Trophoblast cell (in vitro differentiated cells and primary cell): ENCODE measurements at regions not wholly inside any gene's neighbourhood (a gene's known extent, or its start where the extent isn't known, plus 50 kb on each side); places are given as distances from the start of the nearest gene placed in this dataset.

Experiments used
- DNase-seq, 2 donors: peaks; one replicate each; pipeline ENCODE4 v3.0.0-alpha.2; 2016
- H2AFZ ChIP-seq: 2 replicates; pipeline ENCODE4 v1.6.1; 2013; ENCODE audit warnings: low read length, moderate library complexity, mild to moderate bottlenecking; ENCODE audit not compliant: insufficient read depth, poor library complexity
- H2AK5ac ChIP-seq: 2 replicates; pipeline ENCODE4 v1.6.1; 2013; ENCODE audit warnings: mild to moderate bottlenecking, low read length
- H2BK120ac ChIP-seq: 2 replicates; pipeline ENCODE4 v1.6.1; 2013; ENCODE audit warnings: low read length, mild to moderate bottlenecking, moderate library complexity; ENCODE audit not compliant: insufficient read depth, poor library complexity
- H2BK12ac ChIP-seq: 2 replicates; pipeline ENCODE4 v1.6.1; 2013; ENCODE audit warnings: mild to moderate bottlenecking, low read length, moderate library complexity
- H2BK5ac ChIP-seq: 2 replicates; pipeline ENCODE4 v1.6.1; 2013; ENCODE audit warnings: low read length, low read depth, moderate library complexity, mild to moderate bottlenecking; ENCODE audit not compliant: poor library complexity
- H3K14ac ChIP-seq: 2 replicates; pipeline ENCODE4 v1.6.1; 2013; ENCODE audit warnings: mild to moderate bottlenecking, low read length
- H3K18ac ChIP-seq: 2 replicates; pipeline ENCODE4 v1.6.1; 2013; ENCODE audit warnings: mild to moderate bottlenecking, low read length
- H3K23ac ChIP-seq: 2 replicates; pipeline ENCODE4 v1.6.1; 2013; ENCODE audit warnings: low read length
- H3K27ac ChIP-seq: 2 replicates; pipeline ENCODE4 v1.5.1; 2013; ENCODE audit warnings: low read depth, mild to moderate bottlenecking, inconsistent platforms, low read length, moderate library complexity
- H3K27me3 ChIP-seq: 2 replicates; pipeline ENCODE4 v1.6.1; 2013; ENCODE audit warnings: inconsistent platforms, mild to moderate bottlenecking, low read length, moderate library complexity; ENCODE audit not compliant: insufficient read depth
- H3K36me3 ChIP-seq, 2 experiments: 1 replicate in 1 of 2; 2 replicates in 1 of 2; pipeline ENCODE4 v1.6.1; 2013; ENCODE audit warnings: low read length in 2 of 2, mild to moderate bottlenecking in 2 of 2, moderate library complexity in 1 of 2; ENCODE audit not compliant: insufficient read depth in 2 of 2, control insufficient read depth in 1 of 2
- H3K4ac ChIP-seq: 2 replicates; pipeline ENCODE4 v1.6.1; 2013; ENCODE audit warnings: low read depth, mild to moderate bottlenecking, low read length, moderate library complexity
- H3K4me1 ChIP-seq, 2 experiments: 1 replicate in 1 of 2; 2 replicates in 1 of 2; pipeline ENCODE4 v1.6.1; 2013; ENCODE audit warnings: low read length in 2 of 2, mild to moderate bottlenecking in 2 of 2, moderate library complexity in 1 of 2; ENCODE audit not compliant: insufficient read depth in 2 of 2, control insufficient read depth in 1 of 2
- H3K4me2 ChIP-seq: 2 replicates; pipeline ENCODE4 v1.6.1; 2013; ENCODE audit warnings: inconsistent platforms, mild to moderate bottlenecking, low read length, moderate library complexity
- H3K4me3 ChIP-seq: 2 replicates; pipeline ENCODE4 v1.5.1; 2013; ENCODE audit warnings: mild to moderate bottlenecking, low read depth, low read length, inconsistent platforms
- H3K79me1 ChIP-seq: one replicate; pipeline ENCODE4 v1.6.1; 2013; ENCODE audit warnings: low read length
- H3K79me2 ChIP-seq: 2 replicates; pipeline ENCODE4 v1.6.1; 2013; ENCODE audit warnings: low read length, mild to moderate bottlenecking; ENCODE audit not compliant: control insufficient read depth, insufficient read depth, poor library complexity
- H3K9ac ChIP-seq: 2 replicates; pipeline ENCODE4 v1.6.1; 2013; ENCODE audit warnings: mild to moderate bottlenecking, low read length
- H3K9me3 ChIP-seq: 2 replicates; pipeline ENCODE4 v1.6.1; 2013; ENCODE audit warnings: low read depth, mild to moderate bottlenecking, control low read depth, inconsistent platforms, low read length; ENCODE audit not compliant: insufficient read depth
- H4K12ac ChIP-seq: 2 replicates; pipeline ENCODE4 v1.6.1; 2013; ENCODE audit warnings: low read depth, mild to moderate bottlenecking, low read length, moderate library complexity
- H4K8ac ChIP-seq: 2 replicates; pipeline ENCODE4 v1.6.1; 2013; ENCODE audit warnings: low read depth, mild to moderate bottlenecking, low read length, moderate library complexity
- H4K91ac ChIP-seq: one replicate; pipeline ENCODE4 v1.6.1; 2013; ENCODE audit warnings: low read depth, mild to moderate bottlenecking, low read length, moderate library complexity
- WGBS: extraction: QIAGEN DNeasy Blood & Tissue Kit; methylation state at CpG from one replicate; pipeline ENCODE4 v1.1.7; 2013; ENCODE audit warnings: missing lambda C conversion rate; ENCODE audit not compliant: insufficient read length, insufficient coverage; ENCODE audit errors: extremely low coverage; 5-methylcytosine and 5-hydroxymethylcytosine counted together

GRCh38 chr2:173451118-173451517, 96.4 kb downstream of the CDCA7 start:
- H3K9me3 ChIP-seq, result no peaks in the 10 kb centered on the region
- no peak for DNase-seq
- H4K8ac ChIP-seq, result no peak overlapping the region
- H2AFZ ChIP-seq, result no peak overlapping the region
- no peak overlapping the region for H2BK12ac ChIP-seq
- H3K23ac ChIP-seq, result no peak overlapping the region
- no peak overlapping the region for H2AK5ac ChIP-seq
- H3K4me3 ChIP-seq, result no peak overlapping the region
- H3K18ac ChIP-seq, result no peak overlapping the region
- no peak overlapping the region for H4K91ac ChIP-seq
- H2BK5ac ChIP-seq, result no peak overlapping the region
- H3K4ac ChIP-seq, result no peak overlapping the region
- H3K79me2 ChIP-seq, result no peaks in the 10 kb centered on the region
- peaks cover 3% of the 10 kb centered on the region for H3K79me1 ChIP-seq
- no peak overlapping the region for H2BK120ac ChIP-seq
- no peak overlapping the region for H3K9ac ChIP-seq
- no peak overlapping the region for H3K27ac ChIP-seq
- H3K14ac ChIP-seq, result no peak overlapping the region
- no peak overlapping the region for H4K12ac ChIP-seq
- peaks cover 3 to 4% of the 10 kb centered on the region in 2 experiments for H3K4me1 ChIP-seq
- peaks cover 0 to 1% of the 10 kb centered on the region in 2 experiments for H3K36me3 ChIP-seq
- WGBS, result no CpG with 5 or more reads among the region's 8 CpGs
- no peak overlapping the region for H3K4me2 ChIP-seq
- no peaks in the 10 kb centered on the region for H3K27me3 ChIP-seq

- Histone ChIP-seq H3K79me1 (peaks cover 3% of the 10 kb centered on the region), H2AFZ (no peak overlapping the region), H3K9ac (no peak overlapping the region), H2BK120ac (no peak overlapping the region), H4K8ac (no peak overlapping the region), H2BK12ac (no peak overlapping the region), H3K27ac (no peak overlapping the region), H3K18ac (no peak overlapping the region), H3K4ac (no peak overlapping the region), H3K4me3 (no peak overlapping the region), H3K4me1 (peaks cover 3 to 4% of the 10 kb centered on the region in 2 experiments), H2AK5ac (no peak overlapping the region), H3K23ac (no peak overlapping the region), H3K9me3 (no peaks in the 10 kb centered on the region), H3K14ac (no peak overlapping the region), H4K12ac (no peak overlapping the region), H3K36me3 (peaks cover 0 to 1% of the 10 kb centered on the region in 2 experiments), H4K91ac (no peak overlapping the region), H3K79me2 (no peaks in the 10 kb centered on the region), H3K4me2 (no peak overlapping the region), H2BK5ac (no peak overlapping the region), H3K27me3 (no peaks in the 10 kb centered on the region)
- DNase-seq, result no peak
- WGBS, result no CpG with 5 or more reads among the region's 4 CpGs
Observed at GRCh38 chr2:173451941-173452340, 97.3 kb downstream of the CDCA7 start.

- no peak overlapping the region for H4K12ac ChIP-seq
- H3K4me2 ChIP-seq, result no peak overlapping the region
- no peaks in the 10 kb centered on the region for H3K27me3 ChIP-seq
- no peak overlapping the region for H4K8ac ChIP-seq
- H3K18ac ChIP-seq, result no peak overlapping the region
- peaks cover 3 to 4% of the 10 kb centered on the region in 2 experiments for H3K4me1 ChIP-seq
- no peak for DNase-seq
- H2BK120ac ChIP-seq, result no peak overlapping the region
- H3K4me3 ChIP-seq, result no peak overlapping the region
- H3K79me2 ChIP-seq, result no peaks in the 10 kb centered on the region
- peaks cover 0 to 1% of the 10 kb centered on the region in 2 experiments for H3K36me3 ChIP-seq
- no peak overlapping the region for H3K4ac ChIP-seq
- H2AK5ac ChIP-seq, result no peak overlapping the region
- no peak overlapping the region for H2BK5ac ChIP-seq
- no peak overlapping the region for H2AFZ ChIP-seq
- H3K9ac ChIP-seq, result no peak overlapping the region
- H3K14ac ChIP-seq, result no peak overlapping the region
- no CpG with 5 or more reads among the region's 8 CpGs for WGBS
- no peak overlapping the region for H4K91ac ChIP-seq
- H3K27ac ChIP-seq, result no peak overlapping the region
- H2BK12ac ChIP-seq, result no peak overlapping the region
- H3K9me3 ChIP-seq, result no peaks in the 10 kb centered on the region
- H3K79me1 ChIP-seq, result peaks cover 3% of the 10 kb centered on the region
- H3K23ac ChIP-seq, result no peak overlapping the region
Observed at GRCh38 chr2:173452416-173452815, 97.7 kb downstream of the CDCA7 start.

- Histone ChIP-seq H4K91ac (no peak overlapping the region), H3K4ac (no peak overlapping the region), H3K27ac (no peak overlapping the region), H3K27me3 (no peaks in the 10 kb centered on the region), H2BK120ac (no peak overlapping the region), H3K79me1 (no peaks in the 10 kb centered on the region), H2AK5ac (no peak overlapping the region), H3K36me3 (no peaks in the 10 kb centered on the region), H3K9me3 (no peaks in the 10 kb centered on the region), H4K8ac (no peak overlapping the region), H2AFZ (no peak overlapping the region), H2BK5ac (no peak overlapping the region), H3K4me1 (no peaks in the 10 kb centered on the region), H3K23ac (no peak overlapping the region), H3K9ac (no peak overlapping the region), H3K4me2 (no peak overlapping the region), H2BK12ac (no peak overlapping the region), H3K14ac (no peak overlapping the region), H3K4me3 (no peak overlapping the region), H4K12ac (no peak overlapping the region), H3K79me2 (no peaks in the 10 kb centered on the region), H3K18ac (no peak overlapping the region)
- DNase-seq, result no peak
- WGBS, result no CpG with 5 or more reads among the region's 10 CpGs
Observed at GRCh38 chr2:173456960-173457359, 102.3 kb downstream of the CDCA7 start.
